Right cardiac atrium (tissue), 5 donors: ENCODE measurements at regions not wholly inside any gene's neighbourhood (a gene's known extent, or its start where the extent isn't known, plus 50 kb on each side); places are given as distances from the start of the nearest gene placed in this dataset.

Experiments
- ATAC-seq, 2 donors: fragments of 200-7000 bp; cut with Tn5 transposase; one replicate each; pipeline versions ENCODE4 v1.8.0 to v1.9.1; 2020; ENCODE audit warnings: moderate library complexity in 2 of 2, mild to moderate bottlenecking in 1 of 2
- DNase-seq, 3 donors: peaks; one replicate each; pipeline ENCODE4 v3.0.0-alpha.2; 2020
- H3K27ac ChIP-seq: one replicate; pipeline ENCODE4 v1.5.1; 2013; ENCODE audit warnings: mild to moderate bottlenecking, low read length, control low read depth, moderate library complexity
- H3K27me3 ChIP-seq: one replicate; pipeline ENCODE4 v1.6.1; 2013; ENCODE audit not compliant: control insufficient read depth, insufficient read depth
- H3K4me1 ChIP-seq: one replicate; pipeline ENCODE4 v1.6.1; 2013; ENCODE audit warnings: low read length; ENCODE audit not compliant: control insufficient read depth, insufficient read depth
- H3K4me3 ChIP-seq: one replicate; pipeline ENCODE4 v1.5.1; 2013; ENCODE audit warnings: low read length, control low read depth
- H3K9me3 ChIP-seq: one replicate; pipeline ENCODE4 v1.6.1; 2013; ENCODE audit warnings: low read length; ENCODE audit not compliant: control insufficient read depth
- WGBS: extraction: QIAGEN DNeasy Blood & Tissue Kit; methylation state at CpG from one replicate; pipeline ENCODE4 v1.1.7; 2013; 5-methylcytosine and 5-hydroxymethylcytosine counted together
- intact Hi-C, 4 donors: fragments of 100-400 bp; cut with DNase I; formaldehyde crosslinking; loops; one replicate each; pipeline versions ENCODE4 v1.11.0 to v1.14.0; 2022 to 2023
- donor health status: healthy with polysubstance abuse.
- donor health status: DM: no; HTN: yes; CAD: no.
- donor health status: DM: no; HTN: no; CAD: no.
- donor health status: DM: no; HTN: yes; CAD: no; lungs with severe emphysema.
- donor health status: DM: yes; HTN: yes; CAD: no.

DNA sequence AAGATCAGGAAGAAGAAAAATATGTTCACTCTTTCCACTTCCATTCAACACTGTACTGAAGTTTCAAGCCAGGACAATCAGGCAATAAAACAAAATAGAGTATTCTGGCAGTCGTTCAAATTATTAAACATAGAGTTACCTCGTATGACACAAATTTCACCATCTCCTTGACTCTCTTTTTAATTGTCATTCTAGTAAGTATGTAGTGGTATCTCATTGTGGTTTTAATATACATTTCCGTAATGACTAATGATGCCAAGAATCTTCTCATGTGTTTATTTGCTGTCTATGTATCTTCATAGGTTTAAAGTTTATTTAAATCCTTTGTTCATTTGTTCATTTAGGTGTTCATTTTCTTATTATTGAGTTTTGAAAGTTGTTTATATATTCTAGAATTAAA lies 352.2 kb downstream of the IDS start:
- DNase-seq (no peak), ATAC-seq (no peak)
- peaks cover 1% of the 10 kb centered on the region for H3K4me1 ChIP-seq
- H3K9me3 ChIP-seq, result no peaks in the 10 kb centered on the region
- H3K27ac ChIP-seq, result no peak overlapping the region
- H3K4me3 ChIP-seq, result no peak overlapping the region
- H3K27me3 ChIP-seq, result no peaks in the 10 kb centered on the region
- 73% methylated on average over 3 of the region's 3 CpGs for WGBS
- intact Hi-C loops, result no loop called here

DNA sequence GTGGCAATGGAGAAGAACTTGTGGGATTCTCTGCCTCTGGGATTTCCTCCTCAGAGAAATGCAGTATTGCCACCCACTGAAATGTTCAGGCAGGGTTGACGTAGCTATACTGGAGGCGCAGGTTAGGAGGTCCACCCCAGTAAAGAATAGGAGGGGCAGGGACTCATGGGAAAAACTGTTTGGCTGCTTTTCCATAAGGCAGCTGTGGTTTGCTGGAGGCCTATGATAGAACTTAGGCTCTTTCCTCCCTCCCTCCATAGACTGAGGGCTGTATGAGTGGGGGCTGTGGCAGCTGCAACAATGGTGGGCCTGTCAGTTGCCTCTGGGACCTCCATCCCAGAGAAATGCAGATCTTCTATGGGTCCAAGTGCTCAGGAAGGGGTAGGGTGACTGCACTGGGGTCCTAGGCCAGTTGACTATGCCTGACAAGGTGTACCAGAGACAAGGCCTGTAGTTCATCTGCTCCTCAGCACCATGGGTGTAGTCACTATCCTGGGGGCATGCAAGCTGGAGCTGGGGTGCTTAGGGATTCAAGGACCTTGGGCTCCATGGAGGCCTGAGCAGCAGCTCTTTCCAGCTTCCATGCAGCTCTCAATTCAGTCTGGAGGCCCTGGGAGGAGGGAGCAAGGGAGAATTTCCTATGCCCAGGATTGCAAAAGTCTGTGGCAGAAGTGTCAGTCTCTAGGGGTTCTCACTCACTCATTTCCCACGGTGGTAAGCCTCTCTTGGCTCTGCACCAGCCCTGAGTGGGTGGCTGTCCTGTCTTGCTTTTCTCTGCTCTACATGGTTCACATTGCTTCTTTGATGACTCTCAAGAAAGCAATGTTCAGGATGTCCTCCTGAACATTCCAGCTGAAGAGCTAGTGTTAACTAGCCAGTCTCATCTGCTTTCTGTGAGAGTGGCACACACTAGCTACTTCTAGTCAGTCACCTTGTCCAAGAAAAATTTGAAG lies 353.0 kb downstream of the IDS start:
- Histone ChIP-seq H3K27me3 (no peaks in the 10 kb centered on the region), H3K4me3 (no peak overlapping the region), H3K9me3 (no peaks in the 10 kb centered on the region), H3K4me1 (peaks cover 1% of the 10 kb centered on the region), H3K27ac (no peak overlapping the region)
- no peak for DNase-seq
- 47% methylated on average over 3 of the region's 3 CpGs for WGBS
- no peak for ATAC-seq
- intact Hi-C loops, result no loop called here

DNA sequence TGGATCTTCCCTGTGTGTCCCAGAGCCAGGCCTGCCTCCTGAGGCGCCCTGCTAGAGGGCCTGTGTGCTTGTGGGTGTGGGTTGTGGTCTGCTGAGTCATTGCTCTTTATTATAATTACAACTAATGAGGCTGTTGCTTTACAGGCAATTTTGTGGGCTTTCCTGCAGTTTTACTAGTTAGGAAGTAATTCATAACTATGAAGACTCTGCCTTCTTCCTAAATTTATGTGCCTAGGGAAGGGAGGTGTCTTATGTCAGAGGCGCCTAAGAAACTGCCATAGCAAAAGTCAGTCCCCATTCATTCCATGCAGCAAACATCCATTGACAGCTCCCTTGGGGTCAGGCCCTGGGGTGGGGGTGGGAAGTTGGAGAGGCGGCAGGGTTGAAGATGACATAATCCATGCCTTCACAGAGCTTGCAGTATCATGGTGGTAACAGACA lies 359.2 kb downstream of the IDS start:
- DNase-seq (no peak), ATAC-seq (no peak)
- H3K9me3 ChIP-seq, result no peaks in the 10 kb centered on the region
- H3K27ac ChIP-seq, result no peak overlapping the region
- no peaks in the 10 kb centered on the region for H3K27me3 ChIP-seq
- H3K4me1 ChIP-seq, result no peaks in the 10 kb centered on the region
- intact Hi-C loops, result no loop called here
- WGBS, result 61% methylated on average over 3 of the region's 3 CpGs
- no peak overlapping the region for H3K4me3 ChIP-seq

DNA sequence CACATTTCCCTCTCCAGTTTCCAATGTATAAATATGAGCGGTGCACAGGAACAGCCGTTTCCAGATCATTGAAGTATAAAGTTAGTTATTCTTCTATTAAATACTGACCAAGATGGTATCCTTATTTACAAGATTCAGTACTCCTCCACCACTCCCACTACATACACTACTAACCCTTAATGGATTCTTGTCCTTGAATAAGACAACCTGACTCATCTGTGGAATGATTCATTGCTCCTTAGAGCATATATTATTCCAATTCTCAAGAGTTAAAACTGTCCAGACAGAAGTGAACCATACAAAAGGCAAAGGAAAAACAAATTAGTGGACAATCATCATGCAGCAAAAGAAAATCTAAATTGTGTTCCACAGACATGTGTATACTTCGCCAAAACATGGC lies 373.3 kb downstream of the IDS start:
- Histone ChIP-seq H3K9me3 (no peaks in the 10 kb centered on the region), H3K27ac (no peak overlapping the region), H3K4me3 (no peak overlapping the region), H3K4me1 (no peaks in the 10 kb centered on the region), H3K27me3 (no peaks in the 10 kb centered on the region)
- DNase-seq (no peak), ATAC-seq (no peak)
- intact Hi-C loops, result no loop called here
- 92% methylated on average over 3 of the region's 3 CpGs for WGBS

DNA sequence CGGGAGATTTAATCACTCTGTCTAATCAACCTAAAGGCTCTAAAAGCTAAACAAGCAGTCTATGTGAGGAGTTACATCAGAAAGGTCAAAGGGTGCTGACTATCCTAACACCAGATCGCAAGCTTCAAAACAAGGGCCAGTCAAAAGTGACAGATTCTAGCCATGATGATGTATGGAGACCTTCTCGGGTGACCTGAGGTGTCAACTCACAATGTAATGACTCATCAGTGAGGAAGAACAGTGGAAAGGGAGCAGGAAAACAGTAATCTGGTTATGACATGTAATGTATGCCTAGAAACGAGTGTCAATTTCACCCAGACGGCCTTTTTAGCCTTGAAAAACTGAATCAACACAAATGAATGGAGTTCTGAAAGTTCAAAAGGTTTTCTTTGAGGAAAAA lies 375.3 kb downstream of the IDS start:
- Histone ChIP-seq H3K9me3 (no peaks in the 10 kb centered on the region), H3K27ac (no peak overlapping the region), H3K4me1 (no peaks in the 10 kb centered on the region), H3K4me3 (no peak overlapping the region), H3K27me3 (no peaks in the 10 kb centered on the region)
- intact Hi-C loops, result no loop called here
- WGBS, result 51% methylated on average over 5 of the region's 5 CpGs
- DNase-seq (no peak), ATAC-seq (no peak)

DNA sequence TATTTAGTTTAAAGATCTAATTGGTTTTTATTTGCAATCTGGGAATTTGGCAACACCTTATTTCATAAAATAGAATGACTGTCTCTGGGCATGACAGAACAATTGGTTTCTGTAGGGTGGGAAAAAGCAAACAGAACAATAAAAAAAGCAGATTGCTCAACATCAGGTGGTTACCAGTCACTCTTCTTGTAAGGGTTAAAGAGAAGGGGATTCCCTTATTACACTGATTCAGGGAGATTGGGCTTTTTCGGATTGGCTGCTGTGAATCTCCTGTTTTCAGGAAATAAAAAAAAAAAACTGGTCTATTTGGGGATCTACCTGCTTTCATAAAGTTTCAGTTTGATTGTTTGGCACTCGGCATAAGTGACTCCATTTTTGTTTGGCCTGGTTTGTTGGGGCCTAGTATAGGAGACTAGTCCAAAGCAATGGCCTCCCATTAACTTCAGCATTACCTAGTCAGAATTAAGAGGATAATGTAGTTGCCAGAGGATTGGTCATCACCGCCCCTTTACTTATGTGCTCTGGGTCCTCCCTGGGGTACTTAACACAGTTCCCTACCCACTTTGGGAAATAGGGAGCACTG lies 380.5 kb downstream of the IDS start:
- no peaks in the 10 kb centered on the region for H3K9me3 ChIP-seq
- no peak overlapping the region for H3K4me3 ChIP-seq
- WGBS, result 90% methylated on average over 3 of the region's 3 CpGs
- ATAC-seq (no peak), DNase-seq (no peak)
- intact Hi-C loops, result no loop called here
- no peaks in the 10 kb centered on the region for H3K27me3 ChIP-seq
- H3K4me1 ChIP-seq, result no peaks in the 10 kb centered on the region
- no peak overlapping the region for H3K27ac ChIP-seq

DNA sequence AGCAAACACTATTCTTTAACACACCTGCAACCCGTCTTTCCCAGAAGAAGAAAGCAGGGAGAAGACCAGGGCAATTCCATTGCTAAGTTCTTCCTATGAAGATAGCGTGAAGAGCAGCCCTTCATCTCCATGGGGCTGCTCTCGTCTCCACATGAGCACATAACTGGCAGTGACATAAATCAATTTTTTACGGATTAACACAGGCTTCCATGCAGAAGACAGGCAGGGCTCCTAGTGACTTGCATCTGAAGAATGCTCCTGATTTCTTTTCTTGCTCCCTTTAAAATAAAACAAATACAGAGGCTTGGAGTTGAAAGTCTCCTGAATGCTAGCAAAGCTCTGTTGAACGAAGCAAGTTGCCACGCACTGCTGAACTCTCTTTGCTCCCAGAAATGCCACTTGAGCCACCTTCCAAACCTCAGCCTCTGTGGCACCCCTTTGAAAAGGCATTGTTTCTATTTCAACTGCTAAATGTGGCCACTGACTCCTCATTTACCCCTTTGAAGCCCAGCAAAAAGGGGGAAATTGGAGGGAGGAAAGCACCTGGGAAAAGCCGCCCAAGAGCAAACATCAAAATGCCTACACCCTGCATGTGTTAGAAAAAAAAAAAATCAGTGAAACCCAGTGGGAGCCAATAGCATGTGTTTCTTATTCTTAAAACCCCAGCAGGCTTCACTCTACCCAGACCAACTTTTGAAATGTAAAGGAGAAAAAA lies 383.7 kb downstream of the IDS start:
- Histone ChIP-seq H3K4me1 (no peaks in the 10 kb centered on the region), H3K27me3 (no peaks in the 10 kb centered on the region), H3K9me3 (no peaks in the 10 kb centered on the region), H3K4me3 (no peak overlapping the region), H3K27ac (no peak overlapping the region)
- WGBS, result 80% methylated on average over 7 of the region's 7 CpGs
- ATAC-seq (no peak), DNase-seq (no peak)
- intact Hi-C loops, result no loop called here

DNA sequence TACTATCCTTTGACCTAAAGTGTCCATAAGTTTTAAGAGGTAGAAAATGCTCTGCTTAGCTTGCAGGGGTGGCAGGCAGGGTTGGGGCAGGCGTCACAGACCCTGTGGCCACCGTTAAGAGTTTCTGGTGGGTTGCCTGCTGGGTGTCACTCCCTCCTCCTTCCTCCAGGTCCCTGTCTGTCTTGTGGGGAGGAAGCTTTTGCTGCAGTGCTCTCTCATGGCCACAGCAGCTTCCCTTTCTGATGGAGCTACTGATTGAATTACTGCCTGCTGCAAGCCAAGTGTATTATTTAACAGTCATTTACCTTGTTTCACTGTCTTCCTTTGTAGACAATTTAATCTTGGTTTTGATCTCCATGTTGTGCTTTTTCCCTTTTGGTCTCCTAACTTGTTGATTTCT lies 384.6 kb downstream of the IDS start:
- ATAC-seq (no peak), DNase-seq (no peak)
- no peaks in the 10 kb centered on the region for H3K4me1 ChIP-seq
- H3K27ac ChIP-seq, result no peak overlapping the region
- intact Hi-C loops, result no loop called here
- no peaks in the 10 kb centered on the region for H3K27me3 ChIP-seq
- H3K9me3 ChIP-seq, result no peaks in the 10 kb centered on the region
- H3K4me3 ChIP-seq, result no peak overlapping the region
- WGBS, result 38% methylated on average over 2 of the region's 2 CpGs

DNA sequence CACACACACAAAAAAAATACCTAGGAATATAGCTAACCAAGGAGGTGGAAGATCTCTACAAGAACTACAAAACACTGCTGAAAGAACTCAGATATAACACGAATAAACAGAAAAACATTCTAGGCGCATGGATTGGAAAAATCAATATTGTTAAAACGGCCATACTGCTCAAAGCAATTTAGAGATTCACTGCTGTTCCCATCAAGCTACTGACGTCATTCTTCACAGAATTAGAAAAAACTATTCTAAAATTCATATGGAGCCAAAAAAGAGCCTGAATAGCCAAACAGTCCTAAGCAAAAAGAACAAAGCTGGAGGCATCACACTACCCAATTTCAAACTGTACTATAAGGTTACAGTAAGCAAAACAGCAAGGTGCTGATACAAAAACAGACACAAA lies 390.2 kb downstream of the IDS start:
- WGBS, result 71% methylated on average over 4 of the region's 4 CpGs
- no peaks in the 10 kb centered on the region for H3K9me3 ChIP-seq
- no peak for ATAC-seq
- intact Hi-C loops, result no loop called here
- no peak overlapping the region for H3K4me3 ChIP-seq
- H3K27ac ChIP-seq, result no peak overlapping the region
- no peaks in the 10 kb centered on the region for H3K27me3 ChIP-seq
- H3K4me1 ChIP-seq, result no peaks in the 10 kb centered on the region
- DNase-seq, result no peak

DNA sequence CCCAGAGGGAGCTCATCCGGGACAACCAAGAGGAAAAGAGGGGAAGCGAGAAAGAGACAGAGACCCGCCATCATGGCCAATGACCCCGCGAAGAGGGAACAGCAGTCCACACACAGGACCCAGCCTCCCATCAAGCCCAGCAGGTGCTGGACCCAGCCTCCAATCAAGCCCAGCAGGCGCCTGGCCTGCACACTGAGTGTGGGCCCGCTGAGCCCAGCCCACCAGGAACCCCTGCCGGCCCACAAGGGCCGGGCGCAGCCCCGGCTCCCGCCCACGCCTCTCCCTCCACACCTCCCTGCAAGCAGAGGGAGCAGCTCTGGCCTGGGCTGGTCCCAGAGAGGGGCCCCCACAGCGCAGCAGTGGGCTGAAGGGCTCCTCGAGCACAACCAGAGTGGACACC lies 391.1 kb downstream of the IDS start:
- WGBS, result 89% methylated on average over 15 of the region's 15 CpGs
- ATAC-seq, result no peak
- intact Hi-C loops, result no loop called here
- H3K27ac ChIP-seq, result no peak overlapping the region
- H3K9me3 ChIP-seq, result no peaks in the 10 kb centered on the region
- H3K4me1 ChIP-seq, result no peaks in the 10 kb centered on the region
- H3K4me3 ChIP-seq, result no peak overlapping the region
- DNase-seq, result peak in 1 of 3 donors; percentile 27
- no peaks in the 10 kb centered on the region for H3K27me3 ChIP-seq

DNA sequence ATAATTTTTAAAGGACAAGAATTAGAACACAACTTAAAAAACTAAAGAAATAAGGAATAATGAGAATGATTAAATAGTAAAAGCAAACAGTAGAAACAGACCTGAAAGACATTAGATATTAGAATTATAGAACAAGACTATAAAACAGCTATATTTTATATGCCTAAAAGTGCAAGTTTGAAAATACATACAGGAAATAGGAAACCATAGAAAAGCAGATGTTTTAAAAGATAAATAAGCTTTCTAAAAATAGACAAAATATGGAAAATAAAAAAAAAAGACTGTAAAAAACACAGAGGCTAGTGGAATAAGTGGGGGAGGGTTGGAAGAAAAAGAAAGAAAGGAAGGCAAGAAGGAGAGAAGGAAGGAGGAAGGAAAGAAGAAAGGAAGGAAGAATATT lies 407.3 kb downstream of the IDS start:
- no peak for DNase-seq
- ATAC-seq, result no peak
- Histone ChIP-seq H3K4me3 (no peak overlapping the region), H3K27ac (no peak overlapping the region), H3K9me3 (no peaks in the 10 kb centered on the region), H3K4me1 (no peaks in the 10 kb centered on the region), H3K27me3 (no peaks in the 10 kb centered on the region)
- intact Hi-C loops, result no loop called here
